Putamen (tissue), 1 donor: ENCODE measurements at regions not wholly inside any gene's neighbourhood (a gene's known extent, or its start where the extent isn't known, plus 50 kb on each side); places are given as distances from the start of the nearest gene placed in this dataset.

ENCODE experiments used
- DNase-seq: peaks from one replicate; pipeline ENCODE4 v3.0.0-alpha.2; 2016; ENCODE audit warnings: low spot score

DNA sequence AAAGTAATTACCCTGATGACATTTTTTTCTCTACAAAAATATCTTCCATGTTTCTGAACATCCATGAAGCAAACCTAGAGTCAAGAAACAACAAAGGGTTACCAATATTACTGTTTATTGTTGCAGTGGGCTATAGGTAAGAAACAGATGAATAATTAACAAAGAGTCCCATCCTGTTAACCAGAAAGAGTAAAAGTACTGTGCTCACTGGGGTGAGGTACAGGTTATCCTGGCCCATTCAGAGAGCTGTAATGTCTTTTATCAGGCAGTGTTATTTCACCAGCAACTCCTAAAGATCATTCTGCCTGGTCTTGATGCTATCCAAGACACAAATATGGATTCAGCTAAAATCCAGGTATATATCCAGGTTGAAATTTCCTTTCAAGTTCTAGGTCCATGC, 754.9 kb downstream of the SATB2 start:
- DNase-seq: no peak

DNA sequence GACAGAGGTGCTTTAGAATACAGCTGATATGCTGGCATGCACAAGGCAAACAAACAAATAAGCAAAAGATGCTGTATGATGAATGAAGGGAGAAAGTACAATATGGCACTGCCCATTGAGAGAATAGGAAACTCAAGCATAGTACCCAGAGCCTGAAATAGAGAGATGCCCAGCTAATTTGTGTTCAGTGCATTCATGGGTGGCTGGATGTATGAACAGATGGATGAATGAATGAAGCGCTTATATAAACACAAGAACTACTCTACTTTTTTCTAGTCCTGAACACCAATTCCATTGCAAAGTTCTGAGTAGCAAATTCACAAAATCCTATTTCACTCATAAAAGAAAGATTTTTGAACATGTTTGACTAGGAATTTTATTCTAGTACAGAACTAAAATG, 756.3 kb downstream of the SATB2 start:
- DNase-seq: no peak

DNA sequence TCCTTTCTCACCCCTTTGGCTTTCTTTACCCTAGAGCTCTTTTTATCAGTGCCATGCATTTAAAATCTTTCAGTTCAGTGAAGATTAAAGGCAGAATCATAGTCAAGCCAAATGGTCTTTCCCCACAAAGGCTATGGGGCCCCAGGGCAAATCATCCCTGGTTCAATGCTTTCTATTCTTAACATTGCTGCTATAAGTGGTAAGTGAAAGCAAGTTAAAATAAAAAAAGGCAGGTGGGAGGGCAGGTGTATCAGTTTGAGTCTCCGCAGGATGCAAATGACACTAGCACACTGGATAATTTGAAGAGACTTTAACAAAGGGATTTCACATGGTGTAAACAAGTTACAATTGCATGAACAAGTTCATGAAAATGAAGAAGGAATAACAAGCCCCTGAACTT, 757.4 kb downstream of the SATB2 start:
- no peak for DNase-seq

GRCh38 chr2:198698230-198698629, 759.5 kb downstream of the SATB2 start:
- DNase-seq: no peak

GRCh38 chr2:198697794-198698193, 759.9 kb downstream of the SATB2 start:
- no peak for DNase-seq

- no peak for DNase-seq
Observed at GRCh38 chr2:198697218-198697617, 760.5 kb downstream of the SATB2 start.

DNA sequence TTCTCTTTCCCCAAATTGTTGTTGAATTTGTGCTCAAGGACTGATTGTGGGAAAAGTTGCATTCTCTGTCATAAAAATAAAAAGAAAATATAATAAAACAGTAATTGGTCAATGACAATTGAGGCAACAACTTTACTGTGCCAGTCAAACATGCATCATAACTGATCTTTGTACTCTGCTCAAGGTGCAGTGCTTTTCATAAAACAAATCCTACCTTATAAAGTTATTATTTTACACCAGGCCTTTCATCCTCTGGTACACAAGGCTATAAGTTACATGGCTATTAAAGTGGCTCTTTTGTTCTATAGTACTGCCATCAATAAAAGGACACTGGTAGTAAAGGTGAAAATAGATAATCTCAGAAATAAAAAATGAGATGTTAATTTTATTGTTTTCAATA, 761.9 kb downstream of the SATB2 start:
- DNase-seq: no peak

GRCh38 chr2:198692907-198693510, 764.7 kb downstream of the SATB2 start:
- DNase-seq: peak; percentile 9

GRCh38 chr2:198691236-198691635, 766.5 kb downstream of the SATB2 start:
- no peak for DNase-seq

GRCh38 chr2:198664321-198664720, 793.4 kb downstream of the SATB2 start:
- DNase-seq: no peak

DNA sequence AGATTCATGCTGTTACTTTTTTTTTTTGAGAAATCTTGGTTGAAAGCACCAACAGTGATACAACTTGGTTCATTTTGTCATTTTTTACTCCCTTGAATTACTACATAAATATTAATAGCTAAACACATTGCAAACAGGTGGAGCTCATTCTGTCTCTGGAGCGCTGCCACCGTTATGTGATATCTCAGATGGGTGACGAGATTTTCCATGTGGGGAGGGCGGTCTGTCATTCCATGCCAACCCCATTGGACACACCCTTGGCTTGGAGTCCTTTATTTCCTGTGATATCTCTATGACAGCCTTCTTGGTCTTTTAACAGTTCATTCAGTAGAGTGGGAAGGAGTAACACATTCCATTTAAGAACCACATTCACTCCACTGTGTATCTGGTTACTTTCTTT, 794.8 kb downstream of the SATB2 start:
- no peak for DNase-seq

- DNase-seq: no peak
Observed at GRCh38 chr2:198660501-198660900, 797.2 kb downstream of the SATB2 start.

GRCh38 chr2:198659096-198659870, 798.5 kb downstream of the SATB2 start:
- no peak for DNase-seq

DNA sequence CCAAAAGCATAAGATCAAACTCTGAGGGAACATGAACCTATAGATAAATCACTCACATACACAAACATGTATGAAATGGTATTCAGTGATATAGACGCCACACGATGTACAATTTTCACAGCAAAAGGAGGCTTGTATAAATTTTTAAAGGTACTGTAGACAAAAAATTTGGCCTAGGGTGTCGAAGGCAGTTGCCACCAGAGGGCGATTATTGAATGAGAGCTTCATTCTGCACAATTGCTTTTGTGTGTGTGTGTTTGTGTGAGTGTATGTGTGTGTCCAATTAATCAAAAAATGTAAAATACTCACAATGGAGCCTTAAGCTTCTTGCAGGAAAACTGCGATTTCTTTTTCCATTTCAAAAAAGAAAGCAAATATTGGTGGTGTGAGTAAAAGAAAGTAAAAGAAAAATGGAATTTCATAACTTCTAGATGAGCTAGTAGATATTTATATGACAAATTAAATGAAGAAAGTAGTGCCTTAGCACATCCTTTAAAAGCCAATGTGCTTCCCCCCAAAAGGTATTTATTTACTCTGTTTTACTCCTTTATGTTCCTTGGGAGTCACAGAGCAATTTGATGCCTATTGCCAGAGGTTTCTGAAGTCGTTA, 800.1 kb downstream of the SATB2 start:
- no peak for DNase-seq

DNA sequence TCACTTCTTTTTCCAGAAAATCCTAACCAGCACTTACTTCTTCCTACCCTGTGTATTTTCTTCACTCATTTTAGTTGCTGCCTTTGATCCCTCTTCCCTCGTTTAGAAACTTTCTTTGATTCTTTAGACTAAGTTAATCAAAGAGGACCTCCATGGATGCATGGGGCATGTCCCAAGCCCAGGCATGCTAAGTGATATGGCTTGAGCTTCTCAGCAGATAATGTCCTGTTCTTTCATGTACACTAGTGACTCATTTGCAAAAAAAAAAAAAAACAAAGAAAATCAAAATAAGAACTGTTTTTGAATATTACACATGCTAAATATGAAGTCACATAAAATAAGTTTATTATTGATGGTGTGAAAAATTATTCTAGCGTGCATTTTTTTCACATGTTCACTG, 800.9 kb downstream of the SATB2 start:
- DNase-seq: no peak

GRCh38 chr2:198654646-198655045, 803.1 kb downstream of the SATB2 start:
- DNase-seq: no peak

- no peak for DNase-seq
Observed at GRCh38 chr2:198653311-198653710, 804.4 kb downstream of the SATB2 start.

DNA sequence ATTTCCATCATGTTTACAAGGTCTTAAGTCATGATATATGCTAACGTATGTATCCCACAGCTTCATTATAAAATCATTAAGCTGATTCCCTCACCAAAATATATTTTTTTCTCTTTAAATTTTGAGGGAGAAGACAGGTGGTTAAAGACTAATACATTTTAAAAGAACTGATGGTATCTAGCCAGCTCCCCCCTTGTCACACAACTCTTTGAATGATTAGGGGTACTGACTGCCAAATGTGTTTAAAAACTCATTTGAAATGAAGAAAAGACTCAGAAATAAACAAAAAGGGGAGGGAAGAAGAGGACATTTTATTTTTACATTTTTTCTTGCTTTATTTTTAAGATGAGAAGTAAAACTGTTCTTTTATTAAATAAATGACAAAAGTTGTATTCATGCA, 805.3 kb downstream of the SATB2 start:
- no peak for DNase-seq

GRCh38 chr2:198645816-198646215, 811.9 kb downstream of the SATB2 start:
- DNase-seq: no peak

- no peak for DNase-seq
Observed at GRCh38 chr2:198641161-198641560, 816.6 kb downstream of the SATB2 start.

DNA sequence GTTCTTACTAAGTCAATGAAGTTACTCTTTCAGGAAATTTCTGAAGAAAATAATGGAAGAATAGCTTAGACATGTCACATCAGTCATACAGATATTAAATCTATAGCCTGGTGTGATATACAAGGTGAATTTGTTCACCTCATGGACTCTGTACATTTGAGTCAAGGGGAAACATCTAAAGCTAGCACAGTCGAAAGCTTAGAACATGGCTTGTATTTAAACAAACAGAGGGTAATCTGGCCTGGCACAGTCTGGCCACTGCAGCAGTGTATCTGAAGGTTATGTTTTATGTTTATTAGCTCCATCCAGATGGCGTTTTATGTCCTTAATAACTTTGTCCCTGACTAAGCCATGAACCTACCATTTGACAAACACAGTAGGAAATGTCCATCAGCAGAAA, 817.3 kb downstream of the SATB2 start:
- DNase-seq: no peak

GRCh38 chr2:198639580-198639979, 818.2 kb downstream of the SATB2 start:
- no peak for DNase-seq

DNA sequence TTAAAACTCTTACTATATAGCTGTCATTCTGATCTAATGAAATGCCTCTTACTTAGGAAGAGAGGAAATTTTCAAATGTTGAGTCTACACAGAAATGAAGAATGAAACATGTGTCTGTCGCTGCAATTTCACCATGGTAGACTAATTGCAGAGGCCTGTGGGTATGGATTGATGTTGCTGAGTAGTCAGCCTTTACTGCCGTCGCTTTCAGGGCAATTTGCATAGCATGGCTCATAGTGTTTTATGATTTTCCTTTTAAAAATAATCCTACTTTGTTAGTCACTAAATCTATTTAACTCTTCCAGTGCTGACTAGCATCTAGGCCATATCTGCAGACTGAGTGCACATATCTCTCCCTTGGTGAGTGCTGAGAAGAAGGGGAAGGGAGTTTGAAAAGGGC, 819.2 kb downstream of the SATB2 start:
- no peak for DNase-seq

GRCh38 chr2:198630384-198630783, 826.0 kb downstream of the PLCL1 start:
- no peak for DNase-seq
